Iris pigment epithelial cell (primary cell): ENCODE measurements at regions not wholly inside any gene's neighbourhood (a gene's known extent, or its start where the extent isn't known, plus 50 kb on each side); places are given as distances from the start of the nearest gene placed in this dataset.
"Not testable (repeated sequence)": the region's sequence is repeated elsewhere in the genome, so short reads cannot be mapped to it uniquely, and the experiment has no call there.

Experiments
- DNase-seq: peaks from one replicate; pipeline ENCODE4 v3.0.0-alpha.2; 2011; ENCODE audit warnings: low read depth

DNA sequence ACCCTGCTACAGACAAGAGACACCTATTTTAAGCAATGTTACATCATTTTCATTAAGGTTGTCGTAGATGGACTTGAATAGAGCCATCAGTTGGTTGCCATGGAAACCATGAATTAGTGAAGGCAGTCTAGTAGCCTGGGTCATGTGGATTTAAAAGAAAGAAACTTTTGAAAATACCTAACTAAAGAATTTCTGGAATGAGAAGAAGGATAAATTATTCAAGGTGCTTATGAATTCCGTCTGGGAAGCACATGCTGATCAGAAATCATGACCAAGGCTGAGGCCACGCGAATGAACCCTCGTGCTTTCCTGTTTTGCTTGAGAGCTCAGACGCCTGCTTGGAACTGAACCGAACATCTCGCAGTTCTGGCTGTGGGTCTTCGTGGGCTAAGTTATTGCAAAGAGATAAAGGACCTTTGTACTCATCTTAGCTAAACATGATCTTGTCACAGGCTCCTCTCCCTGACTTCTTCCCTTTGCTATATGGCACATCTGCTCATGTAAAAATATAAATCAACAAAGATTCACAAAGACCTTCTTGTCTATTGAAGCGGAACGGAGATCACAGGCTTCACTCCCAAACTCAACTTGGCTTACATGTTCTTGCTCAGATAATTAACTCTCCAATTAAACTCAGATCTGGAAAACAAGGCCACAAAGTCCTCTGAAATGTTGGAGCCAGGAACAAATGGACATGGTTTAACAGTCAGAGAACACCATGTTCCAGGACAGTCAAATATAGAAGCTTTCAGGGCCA lies 140.2 kb downstream of the NUFIP1 start:
- DNase-seq, result no peak

DNA sequence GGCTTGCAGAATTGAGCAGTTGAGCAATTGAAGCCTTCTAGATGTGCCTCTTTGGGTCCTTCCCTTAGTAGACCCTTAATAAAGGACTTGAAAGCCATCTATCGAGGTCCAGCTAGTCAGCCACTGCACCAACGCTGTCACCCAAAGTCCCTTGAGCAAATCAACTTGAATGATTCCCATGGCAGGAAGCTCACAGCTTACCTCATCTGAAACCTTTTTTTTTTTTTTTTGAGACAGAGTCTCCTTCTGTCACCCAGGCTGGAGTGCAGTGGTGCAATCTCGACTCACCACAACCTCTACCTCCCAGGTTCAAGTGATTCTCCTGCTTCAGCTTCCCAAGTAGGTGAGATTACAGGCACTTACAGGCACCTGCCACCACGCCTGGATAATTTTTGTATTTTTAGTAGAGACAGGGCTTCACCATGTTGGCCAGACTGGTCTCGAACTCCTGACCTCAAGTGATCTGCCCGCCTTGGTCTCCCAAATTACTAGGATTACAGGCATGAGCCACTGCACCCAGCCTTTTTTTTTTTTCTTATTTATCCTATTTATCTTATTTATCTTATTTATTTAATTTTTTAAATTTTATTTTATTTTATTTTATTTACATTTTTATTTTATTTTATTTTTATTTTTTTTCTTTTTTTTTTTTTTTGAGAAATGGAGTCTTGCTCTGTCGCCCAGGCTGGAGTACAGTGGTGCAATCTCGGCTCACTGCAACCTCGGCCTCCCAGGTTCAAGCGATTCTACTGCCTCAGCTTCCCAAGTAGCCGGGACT lies 143.8 kb downstream of the NUFIP1 start:
- not testable (repeated sequence) for DNase-seq

DNA sequence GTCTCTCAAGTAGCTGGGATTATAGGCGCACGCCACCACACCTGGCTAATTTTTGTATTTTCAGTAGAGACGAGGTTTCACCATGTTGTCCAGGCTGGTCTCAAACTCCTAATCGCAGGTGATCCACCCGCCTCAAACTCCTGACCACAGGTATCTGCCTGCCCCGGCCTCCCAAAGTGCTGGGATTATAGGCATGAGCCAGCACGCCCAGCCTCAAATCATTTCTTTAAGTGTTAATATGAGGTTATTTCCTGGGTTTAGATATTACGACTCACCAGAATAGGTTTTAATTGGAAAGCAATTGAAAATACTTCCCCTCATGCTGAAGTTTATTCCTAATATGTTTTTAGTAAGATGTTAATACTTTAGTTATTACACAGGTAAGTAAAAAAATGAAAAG lies 144.5 kb downstream of the NUFIP1 start:
- DNase-seq, result no peak

GRCh38 chr13:44843403-44843802 lies 145.9 kb downstream of the NUFIP1 start:
- DNase-seq, result peak; percentile 82

DNA sequence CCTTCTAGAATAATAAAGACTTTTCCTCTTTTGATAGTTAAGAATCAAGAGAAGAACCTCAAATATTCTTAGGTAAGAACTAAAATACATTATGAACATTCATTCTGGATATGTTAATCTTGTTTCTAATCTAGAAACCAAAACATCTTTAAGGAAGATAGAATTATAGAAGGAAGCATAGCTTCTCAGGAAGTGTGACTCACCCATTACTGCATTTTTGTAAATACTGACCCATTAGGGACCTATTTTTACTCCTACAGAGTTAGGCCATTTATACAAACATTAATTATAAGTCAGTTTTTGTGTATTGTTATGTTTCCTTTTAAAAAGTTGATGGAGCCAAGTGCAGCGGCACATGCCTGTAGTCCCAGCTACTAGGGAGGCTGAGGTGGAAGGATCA lies 147.1 kb downstream of the NUFIP1 start:
- peak; percentile 75 for DNase-seq

- no peak for DNase-seq
These were observed 149.1 kb downstream of the NUFIP1 start for GRCh38 chr13:44840131-44840530.

DNA sequence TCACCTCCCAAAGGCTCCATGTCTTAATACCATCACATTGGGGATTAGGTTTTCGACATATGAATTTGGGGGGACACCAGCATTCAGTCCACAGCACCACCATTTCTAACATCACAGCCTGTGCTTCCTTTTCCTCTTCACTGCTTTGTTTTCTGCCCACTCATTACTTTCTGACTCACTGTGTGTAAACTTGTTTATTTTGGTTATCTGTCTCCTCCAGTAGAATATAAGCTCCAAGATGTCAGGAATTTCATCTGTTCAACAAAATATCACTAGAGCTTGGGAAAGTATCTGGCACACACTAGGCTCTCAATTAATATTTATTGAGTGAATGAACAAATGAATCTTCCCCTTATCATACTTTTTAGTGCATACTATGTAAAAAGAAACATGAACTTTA lies 152.0 kb downstream of the NUFIP1 start:
- peak; percentile 78 for DNase-seq

GRCh38 chr13:44834404-44834803 lies 154.9 kb downstream of the NUFIP1 start:
- no peak for DNase-seq

GRCh38 chr13:44833626-44834025 lies 155.6 kb downstream of the NUFIP1 start:
- DNase-seq, result no peak

DNA sequence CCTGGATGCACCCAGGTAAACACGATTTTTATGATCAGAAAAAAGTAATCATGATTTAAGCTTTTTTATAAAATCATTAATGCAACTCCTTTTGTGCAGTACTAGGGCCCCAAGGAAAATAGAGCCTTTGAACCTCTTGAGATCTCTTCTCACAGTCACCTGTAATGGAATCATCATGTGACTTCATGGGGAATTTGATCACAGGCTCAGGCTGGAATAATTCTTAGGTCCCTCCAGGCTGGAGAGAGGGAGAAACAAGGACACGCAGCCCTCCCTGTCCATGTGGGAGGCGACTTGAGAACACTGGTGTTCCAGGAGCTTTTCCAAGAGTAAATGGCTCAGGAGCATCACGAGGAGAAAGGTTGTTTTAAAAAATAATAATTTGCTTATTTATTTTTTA lies 156.1 kb downstream of the NUFIP1 start:
- no peak for DNase-seq

DNA sequence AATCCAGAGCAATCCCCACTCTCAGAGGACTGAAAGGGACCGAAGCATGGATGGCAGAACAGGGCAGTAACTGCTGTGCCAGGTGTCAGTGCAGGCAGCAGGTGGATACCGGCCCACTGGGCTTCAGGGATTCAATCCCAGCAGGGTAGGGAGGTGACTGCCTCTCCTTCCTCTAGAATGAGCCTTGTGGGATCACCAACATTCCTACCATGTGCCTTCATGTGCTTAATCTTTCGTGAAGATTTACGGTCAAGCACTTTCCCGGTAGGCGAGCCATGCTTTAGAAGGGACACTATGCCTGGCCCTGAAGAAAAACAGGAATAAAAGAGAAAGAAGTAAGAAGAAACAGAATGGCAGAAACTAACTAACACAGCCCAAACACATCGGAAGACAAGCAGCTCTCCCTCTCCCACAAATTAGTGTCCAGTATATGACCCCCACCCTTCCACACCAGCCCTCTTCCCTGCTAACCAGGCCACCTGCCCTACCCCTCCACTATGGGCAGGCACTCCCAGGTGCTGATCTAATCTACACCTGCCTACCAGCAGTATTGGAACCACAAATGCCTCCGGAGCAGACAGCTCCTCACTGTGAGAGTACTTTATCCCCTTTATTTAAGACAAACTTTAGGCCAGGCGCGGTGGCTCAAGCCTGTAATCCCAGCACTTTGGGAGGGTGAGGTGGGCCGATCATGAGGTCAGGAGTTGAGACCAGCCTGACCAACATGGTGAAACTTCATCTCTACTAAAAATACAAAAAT lies 162.5 kb downstream of the NUFIP1 start:
- no peak for DNase-seq

DNA sequence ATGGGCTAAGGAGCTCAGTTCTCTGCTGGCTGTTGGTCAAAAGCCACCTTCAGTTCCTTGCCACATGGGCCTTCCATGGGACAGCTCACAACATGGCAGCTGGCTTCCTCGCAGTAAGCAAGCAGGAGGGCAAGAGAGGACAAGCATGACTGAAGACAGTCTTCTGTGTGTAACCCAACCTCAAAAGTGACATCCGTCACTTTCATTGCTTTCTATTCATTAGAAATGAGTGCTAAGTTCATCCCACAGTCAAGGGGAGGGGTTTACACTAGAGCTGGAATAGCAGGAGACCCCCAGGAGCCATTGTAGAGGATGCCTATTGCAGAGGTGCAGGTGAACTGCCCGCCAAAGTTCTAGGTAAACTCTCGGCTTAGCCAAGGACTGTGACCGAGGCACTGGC lies 163.3 kb downstream of the NUFIP1 start:
- no peak for DNase-seq

- not testable (repeated sequence) for DNase-seq
These were observed 165.7 kb downstream of the NUFIP1 start for GRCh38 chr13:44823555-44823954.

DNA sequence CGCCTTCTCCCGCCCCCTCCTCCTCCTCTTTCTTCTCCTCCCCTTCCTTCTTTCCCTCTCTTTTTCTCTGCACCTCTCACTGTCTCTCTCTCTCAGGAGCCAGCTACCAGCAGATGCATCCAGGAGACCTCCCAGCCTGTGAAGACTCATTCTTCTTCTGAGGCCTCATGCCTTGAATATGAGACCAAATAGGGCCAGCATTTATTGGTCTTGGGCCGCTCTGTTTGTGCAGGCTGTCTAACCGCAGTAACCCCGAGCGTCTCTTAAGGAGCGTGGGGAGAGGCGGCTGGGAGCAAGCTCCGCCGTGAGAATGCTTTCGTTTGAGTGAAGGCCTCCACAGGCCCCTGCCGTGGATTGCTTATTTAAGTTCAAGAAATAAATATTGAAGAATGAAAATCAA lies 167.0 kb downstream of the NUFIP1 start:
- DNase-seq, result no peak

DNA sequence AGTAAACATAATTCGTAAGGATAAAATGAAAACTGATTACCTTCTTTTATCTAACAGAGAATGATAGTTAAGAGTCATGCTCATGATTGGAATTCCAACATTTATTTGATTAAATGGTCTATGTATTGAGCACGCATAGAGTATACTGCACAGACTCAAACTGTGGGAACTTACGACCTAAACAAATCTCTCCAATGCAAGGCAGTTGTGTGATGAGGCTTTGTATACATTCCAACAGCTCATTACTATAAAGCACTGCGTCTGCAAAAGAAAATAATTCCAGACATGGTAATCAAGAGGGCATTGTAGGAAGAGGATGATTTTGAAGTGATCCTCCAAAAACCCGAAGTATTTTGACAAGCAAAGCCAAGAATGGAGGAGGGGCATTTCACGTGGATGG lies 169.5 kb downstream of the NUFIP1 start:
- DNase-seq, result peak; percentile 31

- peak; percentile 96 for DNase-seq
These were observed 170.0 kb downstream of the NUFIP1 start for GRCh38 chr13:44819245-44819644.

- peak; percentile 69 for DNase-seq
These were observed 170.8 kb downstream of the NUFIP1 start for GRCh38 chr13:44818428-44818827.

DNA sequence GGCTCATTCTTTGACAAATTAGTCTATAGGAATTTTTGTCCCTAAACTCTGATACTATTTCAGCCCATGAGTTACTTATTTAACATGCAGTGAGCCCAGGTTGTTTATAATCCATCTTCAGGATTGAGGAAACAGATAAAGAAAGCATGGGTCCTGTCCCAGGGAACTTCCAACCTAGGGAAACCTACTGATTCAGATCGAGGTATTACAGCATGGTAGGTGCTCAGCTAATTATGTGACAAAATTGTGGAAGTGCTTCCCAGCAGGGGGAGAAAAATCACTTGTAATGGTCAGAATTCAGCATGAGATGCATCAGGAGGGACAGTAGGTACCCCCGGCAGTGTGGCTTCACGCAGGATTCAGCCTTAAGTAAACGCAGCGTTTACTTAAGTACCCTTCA lies 171.3 kb downstream of the NUFIP1 start:
- DNase-seq, result no peak

- DNase-seq, result peak; percentile 57
These were observed 172.1 kb downstream of the NUFIP1 start for GRCh38 chr13:44817131-44817671.

- no peak for DNase-seq
These were observed 172.6 kb downstream of the NUFIP1 start for GRCh38 chr13:44816701-44817100.

GRCh38 chr13:44815623-44816022 lies 173.6 kb downstream of the NUFIP1 start:
- DNase-seq, result peak; percentile 99

- no peak for DNase-seq
These were observed 174.4 kb downstream of the NUFIP1 start for GRCh38 chr13:44814836-44815235.
